Neural progenitor cell (in vitro differentiated cells): ENCODE measurements at regions not wholly inside any gene's neighbourhood (a gene's known extent, or its start where the extent isn't known, plus 50 kb on each side); places are given as distances from the start of the nearest gene placed in this dataset.

ENCODE experiments used
- DNase-seq: peaks from one replicate; pipeline ENCODE4 v3.0.0-alpha.2; 2016; ENCODE audit warnings: low spot score
- H2AFZ ChIP-seq: fragments of 200-600 bp; sonication (generic); replicated peaks from 2 replicates; pipeline ENCODE4 v1.6.1; 2016; ENCODE audit warnings: antibody characterized with exemption
- H3F3A ChIP-seq: fragments of 200-600 bp; sonication (generic); 2 replicates; pipeline ENCODE4 v1.6.1; 2016; ENCODE audit warnings: antibody characterized with exemption, low read depth
- H3K27ac ChIP-seq: fragments of 200-600 bp; sonication (generic); 2 replicates; pipeline ENCODE4 v1.5.1; 2016; ENCODE audit warnings: mild to moderate bottlenecking
- H3K27me3 ChIP-seq: fragments of 200-600 bp; sonication (generic); 2 replicates; pipeline ENCODE4 v1.6.1; 2016; ENCODE audit warnings: mild to moderate bottlenecking, moderate library complexity
- H3K36me3 ChIP-seq: fragments of 200-600 bp; sonication (generic); 2 replicates; pipeline ENCODE4 v1.5.1; 2016
- H3K4me1 ChIP-seq: fragments of 200-600 bp; sonication (generic); 2 replicates; pipeline ENCODE4 v1.6.1; 2016; ENCODE audit warnings: mixed run types
- H3K4me2 ChIP-seq: fragments of 200-600 bp; sonication (generic); 2 replicates; pipeline ENCODE4 v1.6.1; 2016
- H3K4me3 ChIP-seq: fragments of 200-600 bp; sonication (generic); 2 replicates; pipeline ENCODE4 v1.5.1; 2016
- H3K79me2 ChIP-seq: fragments of 200-600 bp; sonication (generic); 2 replicates; pipeline ENCODE4 v1.6.1; 2016; ENCODE audit warnings: low read depth
- H3K9ac ChIP-seq: fragments of 200-600 bp; sonication (generic); 2 replicates; pipeline ENCODE4 v1.6.1; 2016
- H3K9me3 ChIP-seq: fragments of 200-600 bp; sonication (generic); 2 replicates; pipeline ENCODE4 v1.5.1; 2016; ENCODE audit warnings: low read depth
- H4K20me1 ChIP-seq: fragments of 200-600 bp; sonication (generic); 2 replicates; pipeline ENCODE4 v1.6.1; 2016; ENCODE audit warnings: low read depth
- H3K27ac Mint-ChIP-seq: 3 replicates; pipeline ENCODE4 v1.8.0; 2021; ENCODE audit warnings: mixed read lengths
- H3K27me3 Mint-ChIP-seq: 2 replicates; pipeline ENCODE4 v1.8.0; 2022; ENCODE audit warnings: low read depth, mild to moderate bottlenecking, inconsistent platforms, moderate library complexity, mixed read lengths; ENCODE audit not compliant: insufficient read depth
- H3K36me3 Mint-ChIP-seq: 3 replicates; pipeline ENCODE4 v1.8.0; 2021; ENCODE audit warnings: mixed read lengths
- H3K4me1 Mint-ChIP-seq: 3 replicates; pipeline ENCODE4 v1.8.0; 2021; ENCODE audit warnings: mixed read lengths
- H3K4me3 Mint-ChIP-seq: 3 replicates; pipeline ENCODE4 v1.8.0; 2021; ENCODE audit warnings: mild to moderate bottlenecking, moderate library complexity, mixed read lengths
- H3K9me3 Mint-ChIP-seq: 3 replicates; pipeline ENCODE4 v1.8.0; 2020; ENCODE audit warnings: mixed read lengths
- EZH2 ChIP-seq: fragments of 200-600 bp; sonication (generic); IDR thresholded peaks from 2 replicates; pipeline ENCODE4 v1.6.1; 2017; ENCODE audit warnings: antibody characterized with exemption, mild to moderate bottlenecking, moderate library complexity
- EZH2phosphoT487 ChIP-seq: fragments of 200-600 bp; sonication (generic); IDR thresholded peaks from 2 replicates; pipeline ENCODE4 v1.6.1; 2017; ENCODE audit warnings: antibody characterized with exemption
- TF ChIP-seq, protein P1 (sequence below): fragments of 200-600 bp; sonication (generic); IDR thresholded peaks from 2 replicates; pipeline ENCODE4 v1.5.1; 2017; ENCODE audit warnings: antibody characterized with exemption, mild to moderate bottlenecking

- no peaks in the 10 kb centered on the region for H3K79me2 ChIP-seq
- H3K36me3 Mint-ChIP-seq, result no peaks in the 10 kb centered on the region
- H3K9ac ChIP-seq, result no peak overlapping the region
- no peak overlapping the region for H3K27ac ChIP-seq
- H3K9me3 Mint-ChIP-seq, result no peaks in the 10 kb centered on the region
- H3K4me1 ChIP-seq, result no peaks in the 10 kb centered on the region
- no peak for DNase-seq
- H3K4me2 ChIP-seq, result no peak overlapping the region
- no peaks in the 10 kb centered on the region for H3K27me3 Mint-ChIP-seq
- H4K20me1 ChIP-seq, result no peaks in the 10 kb centered on the region
- no peaks in the 10 kb centered on the region for H3K27me3 ChIP-seq
- TF ChIP-seq, protein P1, sequence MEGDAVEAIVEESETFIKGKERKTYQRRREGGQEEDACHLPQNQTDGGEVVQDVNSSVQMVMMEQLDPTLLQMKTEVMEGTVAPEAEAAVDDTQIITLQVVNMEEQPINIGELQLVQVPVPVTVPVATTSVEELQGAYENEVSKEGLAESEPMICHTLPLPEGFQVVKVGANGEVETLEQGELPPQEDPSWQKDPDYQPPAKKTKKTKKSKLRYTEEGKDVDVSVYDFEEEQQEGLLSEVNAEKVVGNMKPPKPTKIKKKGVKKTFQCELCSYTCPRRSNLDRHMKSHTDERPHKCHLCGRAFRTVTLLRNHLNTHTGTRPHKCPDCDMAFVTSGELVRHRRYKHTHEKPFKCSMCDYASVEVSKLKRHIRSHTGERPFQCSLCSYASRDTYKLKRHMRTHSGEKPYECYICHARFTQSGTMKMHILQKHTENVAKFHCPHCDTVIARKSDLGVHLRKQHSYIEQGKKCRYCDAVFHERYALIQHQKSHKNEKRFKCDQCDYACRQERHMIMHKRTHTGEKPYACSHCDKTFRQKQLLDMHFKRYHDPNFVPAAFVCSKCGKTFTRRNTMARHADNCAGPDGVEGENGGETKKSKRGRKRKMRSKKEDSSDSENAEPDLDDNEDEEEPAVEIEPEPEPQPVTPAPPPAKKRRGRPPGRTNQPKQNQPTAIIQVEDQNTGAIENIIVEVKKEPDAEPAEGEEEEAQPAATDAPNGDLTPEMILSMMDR, result no peak
- TF ChIP-seq EZH2phosphoT487 (no peak), EZH2 (no peak)
- H2AFZ ChIP-seq, result no peak overlapping the region
- H3K4me3 ChIP-seq, result no peak overlapping the region
- H3K9me3 ChIP-seq, result no peaks in the 10 kb centered on the region
- H3K36me3 ChIP-seq, result no peaks in the 10 kb centered on the region
- no peaks in the 10 kb centered on the region for H3K4me1 Mint-ChIP-seq
- H3K4me3 Mint-ChIP-seq, result no peak overlapping the region
- no peak overlapping the region for H3K27ac Mint-ChIP-seq
- no peaks in the 10 kb centered on the region for H3F3A ChIP-seq
Measured at GRCh38 chr14:40398981-40399380, 966.7 kb upstream of the FBXO33 start.

DNA sequence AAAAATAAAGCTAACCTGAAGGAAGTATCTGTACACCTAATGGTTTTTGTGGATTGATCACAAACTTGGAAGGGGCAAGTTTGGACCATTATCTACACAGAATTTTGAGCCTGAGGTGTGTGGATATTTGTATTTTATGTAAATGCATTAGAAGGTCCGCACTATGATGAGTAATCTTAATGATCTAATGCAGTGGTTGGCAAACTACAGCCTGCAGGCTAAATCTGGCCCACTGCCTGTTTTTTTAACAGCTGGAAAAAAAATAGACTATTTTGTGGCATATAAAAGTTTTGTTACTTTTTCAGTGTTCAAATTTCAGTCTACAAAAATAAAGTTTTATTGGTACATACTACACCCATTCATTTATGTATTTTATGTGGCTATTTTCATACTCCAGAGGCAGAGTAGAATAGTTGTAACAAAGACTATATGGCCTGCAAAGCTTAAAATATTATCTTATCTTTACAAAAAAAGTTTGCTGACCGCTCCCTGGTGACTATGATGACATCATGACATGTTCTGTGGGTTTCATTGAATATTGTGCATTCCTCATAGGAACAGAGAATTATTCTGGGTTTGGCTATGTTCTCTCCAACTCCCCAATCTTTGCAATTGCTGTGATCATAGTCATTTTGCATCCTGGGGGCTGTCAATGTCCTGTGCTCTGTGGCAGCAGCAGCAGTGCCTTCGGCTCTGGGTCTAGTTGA lies 962.6 kb upstream of the FBXO33 start:
- Histone ChIP-seq H4K20me1 (no peaks in the 10 kb centered on the region), H3K9me3 (no peaks in the 10 kb centered on the region), H2AFZ (no peak overlapping the region), H3K79me2 (no peaks in the 10 kb centered on the region), H3K4me2 (no peak overlapping the region), H3K27me3 (no peaks in the 10 kb centered on the region), H3K36me3 (no peaks in the 10 kb centered on the region), H3K4me1 (no peaks in the 10 kb centered on the region), H3K27ac (no peak overlapping the region), H3K4me3 (no peak overlapping the region), H3F3A (no peaks in the 10 kb centered on the region), H3K9ac (no peak overlapping the region)
- Mint-ChIP-seq H3K4me1 (no peaks in the 10 kb centered on the region), H3K36me3 (no peaks in the 10 kb centered on the region), H3K4me3 (no peak overlapping the region), H3K9me3 (no peaks in the 10 kb centered on the region), H3K27me3 (no peaks in the 10 kb centered on the region), H3K27ac (no peak overlapping the region)
- DNase-seq, result no peak
- TF ChIP-seq, protein P1, result no peak
- TF ChIP-seq EZH2phosphoT487, result no peak

DNA sequence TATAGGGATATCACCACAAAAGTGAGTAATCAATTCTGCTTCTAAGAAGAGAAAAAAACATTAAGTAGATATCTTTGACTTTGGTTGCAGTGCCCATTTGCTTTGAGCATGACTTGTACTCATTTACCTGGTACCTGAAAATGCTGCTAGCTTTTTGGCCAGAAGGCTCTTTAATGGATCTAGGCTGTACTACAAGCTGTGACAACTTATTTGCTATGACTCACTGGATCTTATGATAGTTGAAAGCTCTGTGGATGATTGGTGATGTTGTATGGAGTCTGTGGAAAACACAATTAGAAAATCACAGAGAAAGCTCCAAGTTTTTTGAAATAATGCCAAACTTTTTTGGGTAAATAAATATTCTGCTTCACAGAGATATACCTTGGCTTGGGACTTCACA lies 960.9 kb upstream of the FBXO33 start:
- Mint-ChIP-seq H3K27me3 (no peaks in the 10 kb centered on the region), H3K36me3 (no peaks in the 10 kb centered on the region), H3K4me3 (no peak overlapping the region), H3K27ac (no peak overlapping the region), H3K4me1 (no peaks in the 10 kb centered on the region), H3K9me3 (no peaks in the 10 kb centered on the region)
- no peaks in the 10 kb centered on the region for H3K79me2 ChIP-seq
- no peak overlapping the region for H3K4me2 ChIP-seq
- no peak overlapping the region for H2AFZ ChIP-seq
- H3K27me3 ChIP-seq, result no peaks in the 10 kb centered on the region
- TF ChIP-seq, protein P1, result no peak
- no peak for TF ChIP-seq EZH2phosphoT487
- H3F3A ChIP-seq, result no peaks in the 10 kb centered on the region
- no peak overlapping the region for H3K9ac ChIP-seq
- no peaks in the 10 kb centered on the region for H3K4me1 ChIP-seq
- no peaks in the 10 kb centered on the region for H4K20me1 ChIP-seq
- H3K4me3 ChIP-seq, result no peak overlapping the region
- no peak for DNase-seq
- H3K27ac ChIP-seq, result no peak overlapping the region
- no peaks in the 10 kb centered on the region for H3K36me3 ChIP-seq
- no peaks in the 10 kb centered on the region for H3K9me3 ChIP-seq
